ENCODE measurements at regions not wholly inside any gene's neighbourhood (a gene's known extent, or its start where the extent isn't known, plus 50 kb on each side); places are given as distances from the start of the nearest gene placed in this dataset.

- no peak overlapping the region for H3K9ac ChIP-seq (ENCODE audit: low read depth in 1 of 2, low read length in 2 of 2)
- no peaks in the 10 kb centered on the region for H3K9me3 ChIP-seq (ENCODE audit: control insufficient read depth in 4 of 4, low read length in 3 of 4)
- no peaks in the 10 kb centered on the region for H3K27me3 ChIP-seq (ENCODE audit: control insufficient read depth in 4 of 4, insufficient read depth in 4 of 4, low read length in 3 of 4)
- H3K4me1 ChIP-seq (ENCODE audit: control insufficient read depth in 4 of 4, insufficient read depth in 4 of 4, low read length in 3 of 4) = no peaks in the 10 kb centered on the region
- H3K4me3 ChIP-seq (ENCODE audit: low read depth in 1 of 3, low read length in 3 of 3) = no peak overlapping the region
- DNase-seq (ENCODE audit: low spot score) = no peak
- 66% methylated on average over 2 of the region's 2 CpGs for WGBS
- no peak for TF ChIP-seq RXRA (IDR thresholded peaks at IDR 0.05)
- no peak for TF ChIP-seq FOXA1 (IDR thresholded peaks at IDR 0.05)
- no peak for TF ChIP-seq JUND (IDR thresholded peaks at IDR 0.05)
- no peak for TF ChIP-seq ATF3 (IDR thresholded peaks at IDR 0.05)
- no peak for TF ChIP-seq EGR1 (IDR thresholded peaks at IDR 0.05; ENCODE audit: low read depth in 2 of 2)
- no peak for TF ChIP-seq CTCF (IDR thresholded peaks at IDR 0.05; ENCODE audit: low read depth, low read length, missing input control)
- no peak for TF ChIP-seq HNF4G (IDR thresholded peaks at IDR 0.05)
- TF ChIP-seq GABPA (IDR thresholded peaks at IDR 0.05 in 1 of 2, conservative IDR thresholded peaks at IDR 0.05 in 1 of 2) = no peak
- TF ChIP-seq MAX (IDR thresholded peaks at IDR 0.05) = no peak
- no peak for TF ChIP-seq TAF1 (conservative IDR thresholded peaks at IDR 0.05)
- TF ChIP-seq HNF4A (conservative IDR thresholded peaks at IDR 0.05) = no peak
- TF ChIP-seq SP1 (IDR thresholded peaks at IDR 0.05) = no peak
- TF ChIP-seq FOXA2 (IDR thresholded peaks at IDR 0.05) = no peak
- no peak for TF ChIP-seq NR2F2 (IDR thresholded peaks at IDR 0.05)
- TF ChIP-seq YY1 (IDR thresholded peaks at IDR 0.05) = no peak
- TF ChIP-seq ZBTB33 (IDR thresholded peaks at IDR 0.05) = no peak
- no peak for TF ChIP-seq RAD21 (IDR thresholded peaks at IDR 0.05)
- TF ChIP-seq REST (IDR thresholded peaks at IDR 0.05) = no peak
- H3K27ac ChIP-seq (ENCODE audit: low read depth in 1 of 2, low read length in 2 of 2) = no peak overlapping the region
- no peaks in the 10 kb centered on the region for H3K36me3 ChIP-seq (ENCODE audit: control insufficient read depth in 4 of 4, insufficient read depth in 3 of 4, low read depth in 1 of 4, low read length in 3 of 4)
These were observed 408.9 kb upstream of the RGMB start for GRCh38 chr5:98364549-98364948.

Data from liver (tissue), 8 donors.